SK-N-SH treated with all-trans-retinoic acid at 6 μM for 48 hours (cell line): ENCODE measurements at regions not wholly inside any gene's neighbourhood (a gene's known extent, or its start where the extent isn't known, plus 50 kb on each side); places are given as distances from the start of the nearest gene placed in this dataset.

Experiments
- ATAC-seq: fragments of 200-7000 bp; cut with Tn5 transposase; 3 replicates; pipeline ENCODE4 v1.9.1; 2020; ENCODE audit warnings: mild to moderate bottlenecking, moderate library complexity
- ARNTL ChIP-seq: fragments of 450-650 bp; formaldehyde crosslinking; IDR thresholded peaks from 2 replicates; pipeline ENCODE4 v1.5.0; 2020; ENCODE audit warnings: low read depth, mild to moderate bottlenecking, moderate library complexity, borderline replicate concordance
- BACH2 ChIP-seq: fragments of 250-450 bp; sonication (Bioruptor Pico); IDR thresholded peaks from 2 replicates; pipeline ENCODE4 v1.9.0; 2021; ENCODE audit warnings: mild to moderate bottlenecking, borderline replicate concordance
- CREB5 ChIP-seq: fragments of 250-450 bp; sonication (Bioruptor Pico); IDR thresholded peaks from 2 replicates; pipeline ENCODE4 v1.5.1; 2020; ENCODE audit warnings: low read depth, mild to moderate bottlenecking, moderate library complexity
- CSDC2 ChIP-seq: fragments of 250-450 bp; sonication (Bioruptor Pico); IDR thresholded peaks from 2 replicates; pipeline ENCODE4 v1.5.0; 2020; ENCODE audit warnings: mild to moderate bottlenecking, moderate library complexity
- CSRNP3 ChIP-seq: fragments of 250-450 bp; sonication (Bioruptor Pico); IDR thresholded peaks from 2 replicates; pipeline ENCODE4 v1.5.1; 2021; ENCODE audit warnings: mild to moderate bottlenecking, moderate library complexity
- ESRRG ChIP-seq: fragments of 250-450 bp; sonication (Bioruptor Pico); IDR thresholded peaks from 2 replicates; pipeline ENCODE4 v1.6.1; 2021; ENCODE audit warnings: mild to moderate bottlenecking
- OSR1 ChIP-seq: fragments of 250-450 bp; sonication (Bioruptor Pico); IDR thresholded peaks from 2 replicates; pipeline ENCODE4 v1.8.0; 2022; ENCODE audit warnings: moderate library complexity, mild to moderate bottlenecking, inconsistent platforms
- POU6F1 ChIP-seq: fragments of 250-450 bp; sonication (Bioruptor Pico); IDR thresholded peaks from 2 replicates; pipeline ENCODE4 v1.8.0; 2021; ENCODE audit warnings: low read depth, mild to moderate bottlenecking, moderate library complexity, borderline replicate concordance
- PPARA ChIP-seq: fragments of 250-450 bp; sonication (Bioruptor Pico); IDR thresholded peaks from 2 replicates; pipeline ENCODE4 v1.5.0; 2020; ENCODE audit warnings: mild to moderate bottlenecking, borderline replicate concordance
- RARB ChIP-seq: fragments of 250-450 bp; sonication (Bioruptor Pico); IDR thresholded peaks from 2 replicates; pipeline ENCODE4 v1.8.0; 2021; ENCODE audit warnings: mild to moderate bottlenecking, moderate library complexity
- SNAI2 ChIP-seq: fragments of 250-450 bp; sonication (Bioruptor Pico); IDR thresholded peaks from 2 replicates; pipeline ENCODE4 v1.5.0; 2020; ENCODE audit warnings: mild to moderate bottlenecking, moderate library complexity
- TCF4 ChIP-seq: fragments of 250-450 bp; sonication (Bioruptor Pico); IDR thresholded peaks from 2 replicates; pipeline ENCODE4 v1.8.0; 2021; ENCODE audit warnings: mild to moderate bottlenecking, moderate library complexity, borderline replicate concordance
- TOX ChIP-seq: fragments of 250-450 bp; sonication (Bioruptor Pico); IDR thresholded peaks from 2 replicates; pipeline ENCODE4 v1.8.0; 2021; ENCODE audit warnings: mild to moderate bottlenecking, moderate library complexity, borderline replicate concordance
- ZC3H10 ChIP-seq: fragments of 250-450 bp; sonication (Bioruptor Pico); IDR thresholded peaks from 2 replicates; pipeline ENCODE4 v1.5.1; 2021; ENCODE audit warnings: mild to moderate bottlenecking, moderate library complexity
- ZFP3 ChIP-seq: fragments of 250-450 bp; sonication (Bioruptor Pico); IDR thresholded peaks from 2 replicates; pipeline ENCODE4 v1.5.0; 2020; ENCODE audit warnings: mild to moderate bottlenecking, moderate library complexity
- ZFP30 ChIP-seq: fragments of 450-650 bp; formaldehyde crosslinking; IDR thresholded peaks from 2 replicates; pipeline ENCODE4 v1.5.0; 2022; ENCODE audit warnings: mild to moderate bottlenecking, moderate library complexity
- ZNF565 ChIP-seq: fragments of 450-650 bp; formaldehyde crosslinking; conservative IDR thresholded peaks from 2 replicates; pipeline ENCODE4 v1.5.0; 2020; ENCODE audit warnings: low read depth, mild to moderate bottlenecking, moderate library complexity
- ZNF70 ChIP-seq: fragments of 450-650 bp; formaldehyde crosslinking; IDR thresholded peaks from 2 replicates; pipeline ENCODE4 v1.5.0; 2020; ENCODE audit warnings: mild to moderate bottlenecking, moderate library complexity
- ZNF8 ChIP-seq: fragments of 450-650 bp; formaldehyde crosslinking; IDR thresholded peaks from 2 replicates; pipeline ENCODE4 v1.5.0; 2020; ENCODE audit warnings: mild to moderate bottlenecking, moderate library complexity
- TF ChIP-seq, protein P1 (sequence below): fragments of 250-450 bp; sonication (Bioruptor Pico); IDR thresholded peaks from 2 replicates; pipeline ENCODE4 v1.8.0; 2020; ENCODE audit warnings: mild to moderate bottlenecking, moderate library complexity, borderline replicate concordance

DNA sequence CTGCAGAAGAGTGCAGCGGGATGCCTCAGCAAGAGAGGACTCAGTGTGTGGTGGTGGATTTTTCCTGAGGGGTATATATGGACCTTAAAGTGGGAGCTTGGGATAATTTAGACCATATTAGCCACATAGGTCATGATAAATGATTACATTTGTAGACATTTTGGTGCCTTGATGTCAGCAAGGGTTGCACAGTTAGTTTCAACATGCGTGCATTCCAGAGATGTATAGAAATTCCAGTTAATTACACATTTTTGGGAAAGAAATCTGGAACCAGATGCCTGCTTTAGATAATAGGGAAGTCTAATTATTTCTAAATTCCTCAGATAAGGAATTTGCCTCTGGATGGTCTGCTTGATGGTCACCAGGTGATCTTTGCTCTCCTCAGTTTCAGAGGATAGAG is 440.6 kb upstream of the PAPPA start:
- TF ChIP-seq ZNF8 (CRISPR knock-in tag) (no peak), ZNF565 (CRISPR knock-in tag) (no peak), ZFP30 (CRISPR knock-in tag) (no peak), TOX (no peak), OSR1 (CRISPR knock-in tag) (no peak), CREB5 (CRISPR knock-in tag) (no peak), ZFP3 (CRISPR knock-in tag) (no peak), ZC3H10 (no peak), CSDC2 (no peak), POU6F1 (CRISPR knock-in tag) (no peak), ZNF70 (CRISPR knock-in tag) (no peak), PPARA (CRISPR knock-in tag) (no peak), RARB (CRISPR knock-in tag) (no peak)
- no peak for ATAC-seq

DNA sequence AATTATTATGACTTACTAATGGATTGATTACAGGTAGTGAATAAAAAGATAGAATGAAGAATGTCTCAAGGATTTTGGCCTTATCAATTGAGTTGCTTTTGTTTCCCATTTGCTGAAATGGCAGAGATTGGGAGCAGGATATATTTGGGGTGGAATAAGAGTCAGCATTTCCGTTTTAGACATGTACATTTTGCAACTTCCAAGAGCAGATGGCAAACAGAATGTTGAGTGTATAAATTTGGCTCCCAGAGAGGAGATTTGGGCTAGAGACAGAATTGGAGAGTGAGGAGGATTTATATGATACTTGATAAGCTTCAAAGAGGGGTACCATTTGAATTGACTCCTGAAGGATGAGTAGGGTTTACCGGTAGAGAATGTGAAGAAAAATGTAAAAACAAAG is 437.9 kb upstream of the PAPPA start:
- ATAC-seq = no peak
- TF ChIP-seq OSR1 (CRISPR knock-in tag) = no peak
- TF ChIP-seq SNAI2 (CRISPR knock-in tag) = no peak
- TF ChIP-seq ZNF8 (CRISPR knock-in tag) = no peak
- TF ChIP-seq ESRRG (CRISPR knock-in tag) = no peak
- TF ChIP-seq CSRNP3 (CRISPR knock-in tag) = no peak
- no peak for TF ChIP-seq TCF4
- TF ChIP-seq PPARA (CRISPR knock-in tag) = no peak
- no peak for TF ChIP-seq ARNTL (CRISPR knock-in tag)
- no peak for TF ChIP-seq ZNF565 (CRISPR knock-in tag)
- TF ChIP-seq, protein P1, sequence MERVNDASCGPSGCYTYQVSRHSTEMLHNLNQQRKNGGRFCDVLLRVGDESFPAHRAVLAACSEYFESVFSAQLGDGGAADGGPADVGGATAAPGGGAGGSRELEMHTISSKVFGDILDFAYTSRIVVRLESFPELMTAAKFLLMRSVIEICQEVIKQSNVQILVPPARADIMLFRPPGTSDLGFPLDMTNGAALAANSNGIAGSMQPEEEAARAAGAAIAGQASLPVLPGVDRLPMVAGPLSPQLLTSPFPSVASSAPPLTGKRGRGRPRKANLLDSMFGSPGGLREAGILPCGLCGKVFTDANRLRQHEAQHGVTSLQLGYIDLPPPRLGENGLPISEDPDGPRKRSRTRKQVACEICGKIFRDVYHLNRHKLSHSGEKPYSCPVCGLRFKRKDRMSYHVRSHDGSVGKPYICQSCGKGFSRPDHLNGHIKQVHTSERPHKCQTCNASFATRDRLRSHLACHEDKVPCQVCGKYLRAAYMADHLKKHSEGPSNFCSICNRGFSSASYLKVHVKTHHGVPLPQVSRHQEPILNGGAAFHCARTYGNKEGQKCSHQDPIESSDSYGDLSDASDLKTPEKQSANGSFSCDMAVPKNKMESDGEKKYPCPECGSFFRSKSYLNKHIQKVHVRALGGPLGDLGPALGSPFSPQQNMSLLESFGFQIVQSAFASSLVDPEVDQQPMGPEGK = no peak
- TF ChIP-seq ZC3H10 = no peak
- TF ChIP-seq ZFP30 (CRISPR knock-in tag) = no peak
- TF ChIP-seq CREB5 (CRISPR knock-in tag) = no peak
- no peak for TF ChIP-seq BACH2

GRCh38 chr9:115717298-115717697 is 436.3 kb upstream of the PAPPA start:
- no peak for ATAC-seq
- no peak for TF ChIP-seq TOX
- TF ChIP-seq POU6F1 (CRISPR knock-in tag) = no peak
- no peak for TF ChIP-seq BACH2
- TF ChIP-seq SNAI2 (CRISPR knock-in tag) = no peak
- TF ChIP-seq PPARA (CRISPR knock-in tag) = no peak
- TF ChIP-seq RARB (CRISPR knock-in tag) = no peak
- TF ChIP-seq, protein P1 = no peak
- no peak for TF ChIP-seq TCF4
- no peak for TF ChIP-seq ZFP30 (CRISPR knock-in tag)
- no peak for TF ChIP-seq ZC3H10
- no peak for TF ChIP-seq CREB5 (CRISPR knock-in tag)
- TF ChIP-seq OSR1 (CRISPR knock-in tag) = no peak
- no peak for TF ChIP-seq ZNF70 (CRISPR knock-in tag)
